ENCODE measurements at regions not wholly inside any gene's neighbourhood (a gene's known extent, or its start where the extent isn't known, plus 50 kb on each side); places are given as distances from the start of the nearest gene placed in this dataset.

DNA sequence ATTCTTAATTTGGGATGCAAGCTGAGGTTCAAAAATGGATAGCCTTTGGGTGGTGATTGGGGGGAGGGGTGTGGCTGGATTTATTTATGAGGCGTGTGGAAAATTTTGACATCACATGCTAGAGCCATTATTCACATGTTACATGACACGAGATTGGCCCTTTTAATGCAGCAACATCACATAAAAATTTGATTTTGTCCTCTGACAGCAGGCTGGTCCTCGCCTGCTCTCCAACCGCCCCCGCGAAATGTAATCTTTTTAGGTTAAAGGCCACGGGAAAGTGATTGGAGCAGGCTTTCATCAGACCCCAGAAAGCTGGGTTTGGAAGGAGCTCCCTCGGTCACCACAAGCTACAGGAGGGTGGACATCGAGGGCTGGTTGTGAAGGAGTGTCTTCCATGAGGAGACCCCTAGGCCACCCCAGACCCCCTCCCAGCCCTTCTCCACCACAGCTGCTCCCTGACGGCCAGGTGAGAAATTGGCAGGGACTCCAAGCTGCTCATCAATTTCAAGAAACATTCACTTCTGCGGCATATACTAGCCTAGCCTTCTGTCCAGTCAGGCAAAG is 502.7 kb upstream of the PSMD7 start:
- intact Hi-C loops (cut with DNase I) = no loop called here
- Histone ChIP-seq H3K36me3 (ENCODE audit: control insufficient read depth in 1 of 2, insufficient read depth in 2 of 2, low read length in 1 of 2) (no peaks in the 10 kb centered on the region), H3K27ac (ENCODE audit: low read depth in 1 of 2, low read length in 2 of 2) (no peak overlapping the region), H3K4me1 (ENCODE audit: control insufficient read depth in 1 of 2, insufficient read depth in 2 of 2, low read length in 2 of 2) (peaks cover 7 to 10% of the 10 kb centered on the region in 2 donors), H3K4me3 (ENCODE audit: low read length in 2 of 2) (no peak overlapping the region), H3K9me3 (ENCODE audit: control insufficient read depth, low read length) (no peaks in the 10 kb centered on the region), H3K27me3 (ENCODE audit: control insufficient read depth in 1 of 2, insufficient read depth in 2 of 2, low read length in 1 of 2) (no peaks in the 10 kb centered on the region)
- WGBS, 2 donors = 59 to 69% methylated on average over 11 of the region's 11 CpGs
- ATAC-seq (ENCODE audit: low FRiP score) (no peak), DNase-seq (no peak)

DNA sequence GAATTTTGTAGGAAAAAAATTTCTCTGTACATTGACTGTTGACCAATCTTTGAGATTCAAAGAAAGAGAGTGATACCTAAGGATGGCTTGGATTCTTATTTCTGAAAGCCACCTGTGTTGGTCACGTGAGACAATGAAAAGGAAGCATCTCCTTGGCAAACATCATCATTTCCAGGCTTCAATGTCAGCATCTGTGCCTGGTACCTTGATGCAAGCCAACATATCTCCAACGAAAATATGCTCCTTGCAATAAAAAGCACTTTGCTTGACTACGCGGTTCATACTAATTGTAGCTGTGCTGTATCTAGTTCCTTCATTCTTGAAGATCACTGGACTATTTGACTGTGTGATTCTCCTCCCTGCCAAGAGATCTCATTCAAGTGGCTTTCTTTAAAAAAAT is 503.4 kb upstream of the PSMD7 start:
- intact Hi-C loops (cut with DNase I) = no loop called here
- WGBS, 2 donors = 16 to 22% methylated on average over 4 of the region's 4 CpGs
- no peak overlapping the region for H3K27ac ChIP-seq (ENCODE audit: low read depth in 1 of 2, low read length in 2 of 2)

DNA sequence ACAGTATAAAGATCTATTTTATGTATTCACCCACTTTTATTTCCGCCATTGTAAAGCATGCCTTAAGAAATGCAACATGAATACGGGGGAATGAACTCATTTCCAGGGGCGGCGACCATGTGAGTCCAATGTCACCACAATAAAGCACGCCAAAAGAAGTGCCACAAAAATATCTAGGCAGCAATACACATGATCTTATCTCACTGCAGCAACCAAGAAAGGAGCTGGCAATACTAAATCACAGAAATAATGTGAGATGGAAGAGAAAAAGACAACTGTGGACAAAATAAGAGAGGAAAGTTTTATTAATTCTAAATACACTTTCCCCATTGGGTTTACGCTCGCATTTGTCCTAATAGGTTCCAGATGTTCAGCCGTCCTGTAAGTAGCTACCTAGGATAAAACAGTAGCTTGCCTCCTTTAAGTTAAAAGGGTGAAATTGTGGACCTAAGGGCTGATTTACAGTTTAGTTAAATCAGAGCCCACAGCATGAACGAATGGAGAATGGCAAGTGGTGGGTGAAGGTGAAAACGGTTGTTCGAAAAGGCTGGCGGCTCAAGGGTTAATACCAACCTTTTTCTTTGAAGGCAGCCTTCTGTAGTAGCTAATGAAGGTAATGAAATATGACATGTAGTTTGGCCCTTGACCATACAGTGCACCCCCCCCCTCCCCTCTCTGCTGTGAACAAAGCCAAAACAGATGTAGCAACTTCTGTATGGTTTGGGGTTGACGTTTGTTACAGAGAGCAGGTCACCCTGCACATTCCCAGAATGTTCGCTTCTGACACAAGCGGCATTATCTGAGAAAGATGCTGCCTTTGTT is 504.2 kb upstream of the PSMD7 start:
- no peak overlapping the region for H3K4me3 ChIP-seq (ENCODE audit: low read length in 2 of 2)
- H3K4me1 ChIP-seq (ENCODE audit: control insufficient read depth in 1 of 2, insufficient read depth in 2 of 2, low read length in 2 of 2) = peaks cover 7 to 10% of the 10 kb centered on the region in 2 donors
- WGBS, 2 donors = 70 to 75% methylated on average over 15 of the region's 15 CpGs
- intact Hi-C loops (cut with DNase I) = no loop called here
- H3K36me3 ChIP-seq (ENCODE audit: control insufficient read depth in 1 of 2, insufficient read depth in 2 of 2, low read length in 1 of 2) = no peaks in the 10 kb centered on the region
- ATAC-seq (ENCODE audit: low FRiP score) = no peak
- no peak overlapping the region for H3K27ac ChIP-seq (ENCODE audit: low read depth in 1 of 2, low read length in 2 of 2)
- no peaks in the 10 kb centered on the region for H3K27me3 ChIP-seq (ENCODE audit: control insufficient read depth in 1 of 2, insufficient read depth in 2 of 2, low read length in 1 of 2)
- no peaks in the 10 kb centered on the region for H3K9me3 ChIP-seq (ENCODE audit: control insufficient read depth, low read length)
- DNase-seq = no peak

More for the DNA sequence above, 503.4 kb upstream of the PSMD7 start:
- no peak overlapping the region for H3K4me3 ChIP-seq (ENCODE audit: low read length in 2 of 2)
- no peaks in the 10 kb centered on the region for H3K36me3 ChIP-seq (ENCODE audit: control insufficient read depth in 1 of 2, insufficient read depth in 2 of 2, low read length in 1 of 2)
- no peak for ATAC-seq (ENCODE audit: low FRiP score)
- no peaks in the 10 kb centered on the region for H3K27me3 ChIP-seq (ENCODE audit: control insufficient read depth in 1 of 2, insufficient read depth in 2 of 2, low read length in 1 of 2)
- peaks cover 7 to 10% of the 10 kb centered on the region in 2 donors for H3K4me1 ChIP-seq (ENCODE audit: control insufficient read depth in 1 of 2, insufficient read depth in 2 of 2, low read length in 2 of 2)
- no peaks in the 10 kb centered on the region for H3K9me3 ChIP-seq (ENCODE audit: control insufficient read depth, low read length)
- no peak for DNase-seq

DNA sequence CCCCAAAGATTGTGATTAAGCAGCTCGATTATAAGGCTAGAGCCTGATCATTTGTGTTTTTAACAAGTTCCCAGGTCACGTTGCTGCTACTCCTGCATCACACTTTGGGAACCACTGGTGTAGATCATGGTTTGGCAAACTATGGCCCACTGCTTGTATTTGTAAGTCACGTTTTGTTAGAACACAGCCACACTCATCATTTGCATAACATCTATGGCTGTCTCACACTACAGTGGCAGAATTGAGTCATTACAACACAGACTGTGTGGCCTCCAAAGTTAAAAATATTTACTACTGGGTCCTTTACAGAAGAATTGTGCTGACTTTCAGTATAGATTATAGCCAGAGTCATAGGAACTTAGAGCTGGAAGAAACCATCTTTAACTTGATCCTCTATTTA is 515.3 kb upstream of the PSMD7 start:
- Histone ChIP-seq H3K27me3 (ENCODE audit: control insufficient read depth in 1 of 2, insufficient read depth in 2 of 2, low read length in 1 of 2) (no peaks in the 10 kb centered on the region), H3K9me3 (ENCODE audit: control insufficient read depth, low read length) (no peaks in the 10 kb centered on the region), H3K36me3 (ENCODE audit: control insufficient read depth in 1 of 2, insufficient read depth in 2 of 2, low read length in 1 of 2) (no peaks in the 10 kb centered on the region), H3K27ac (ENCODE audit: low read depth in 1 of 2, low read length in 2 of 2) (no peak overlapping the region), H3K4me1 (ENCODE audit: control insufficient read depth in 1 of 2, insufficient read depth in 2 of 2, low read length in 2 of 2) (peaks cover 0 to 8% of the 10 kb centered on the region in 2 donors), H3K4me3 (ENCODE audit: low read length in 2 of 2) (no peak overlapping the region)
- DNase-seq = no peak
- WGBS, 2 donors = 75 to 80% methylated on average over 3 of the region's 3 CpGs
- intact Hi-C loops (cut with DNase I) = no loop called here
- ATAC-seq (ENCODE audit: low FRiP score) = no peak

DNA sequence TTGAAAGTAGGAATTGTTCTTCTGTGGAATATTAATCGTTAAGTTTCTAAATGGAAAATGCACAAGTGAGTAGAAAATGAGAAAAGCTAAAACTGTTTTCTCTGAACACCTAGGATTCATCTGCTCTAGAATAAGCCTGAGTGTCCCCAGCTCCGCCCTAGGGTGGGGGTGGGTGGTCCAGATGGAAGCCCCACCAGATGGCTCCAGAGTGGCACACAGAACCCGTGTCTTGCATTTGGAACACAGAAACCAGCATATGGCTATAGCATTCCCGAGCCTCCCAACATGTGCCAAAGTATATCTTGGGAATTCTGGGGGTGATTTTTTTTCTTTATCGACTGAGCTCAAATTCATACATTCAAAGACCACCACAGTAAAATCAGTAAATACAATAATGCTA is 517.7 kb upstream of the PSMD7 start:
- H3K27ac ChIP-seq (ENCODE audit: low read depth in 1 of 2, low read length in 2 of 2) = no peak overlapping the region
- no peaks in the 10 kb centered on the region for H3K27me3 ChIP-seq (ENCODE audit: control insufficient read depth in 1 of 2, insufficient read depth in 2 of 2, low read length in 1 of 2)
- ATAC-seq (ENCODE audit: low FRiP score) (no peak), DNase-seq (no peak)
- H3K4me3 ChIP-seq (ENCODE audit: low read length in 2 of 2) = no peak overlapping the region
- intact Hi-C loops (cut with DNase I) = no loop called here
- no peaks in the 10 kb centered on the region for H3K36me3 ChIP-seq (ENCODE audit: control insufficient read depth in 1 of 2, insufficient read depth in 2 of 2, low read length in 1 of 2)
- WGBS, 2 donors = 45 to 47% methylated on average over 5 of the region's 5 CpGs
- H3K9me3 ChIP-seq (ENCODE audit: control insufficient read depth, low read length) = no peaks in the 10 kb centered on the region
- peaks cover 0 to 17% of the 10 kb centered on the region in 2 donors for H3K4me1 ChIP-seq (ENCODE audit: control insufficient read depth in 1 of 2, insufficient read depth in 2 of 2, low read length in 2 of 2)

DNA sequence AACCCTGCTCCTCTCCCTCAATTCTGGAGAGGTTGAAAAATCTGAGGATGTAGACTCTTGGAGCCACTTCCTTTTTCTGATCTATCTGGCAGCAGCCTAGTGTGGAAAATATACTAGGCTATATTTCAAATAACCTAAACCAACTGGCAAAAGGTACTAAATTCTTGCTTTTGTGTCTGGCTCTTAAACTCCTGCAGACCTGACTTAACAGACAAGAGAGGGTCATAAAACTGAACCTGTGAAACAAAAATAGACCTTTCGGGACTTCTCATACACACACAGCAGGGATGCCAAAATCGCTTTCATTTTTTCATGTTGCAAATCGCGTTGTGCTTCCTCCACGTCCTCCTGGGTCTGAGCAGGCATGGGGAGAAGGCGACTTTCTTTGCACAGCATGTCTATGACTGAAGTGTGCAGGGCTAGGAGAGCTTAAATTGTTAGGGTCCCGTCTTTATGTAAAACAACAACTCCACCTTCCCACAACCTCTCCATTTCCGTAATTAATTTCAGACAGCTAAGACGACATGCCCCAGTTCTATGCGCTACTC is 520.7 kb upstream of the PSMD7 start:
- Histone ChIP-seq H3K36me3 (ENCODE audit: control insufficient read depth in 1 of 2, insufficient read depth in 2 of 2, low read length in 1 of 2) (no peaks in the 10 kb centered on the region), H3K4me3 (ENCODE audit: low read length in 2 of 2) (peak overlapping the region; percentile 41 to 58), H3K9me3 (ENCODE audit: control insufficient read depth, low read length) (no peaks in the 10 kb centered on the region), H3K27ac (ENCODE audit: low read depth in 1 of 2, low read length in 2 of 2) (peak overlapping the region in 1 of 2 donors; percentile 23), H3K4me1 (ENCODE audit: control insufficient read depth in 1 of 2, insufficient read depth in 2 of 2, low read length in 2 of 2) (peaks cover 4 to 30% of the 10 kb centered on the region in 2 donors), H3K27me3 (ENCODE audit: control insufficient read depth in 1 of 2, insufficient read depth in 2 of 2, low read length in 1 of 2) (no peaks in the 10 kb centered on the region)
- 6 to 8% methylated on average over 10 of the region's 10 CpGs for WGBS, 2 donors
- intact Hi-C loops (cut with DNase I) = no loop called here
- DNase-seq (no peak), ATAC-seq (ENCODE audit: low FRiP score) (no peak)

DNA sequence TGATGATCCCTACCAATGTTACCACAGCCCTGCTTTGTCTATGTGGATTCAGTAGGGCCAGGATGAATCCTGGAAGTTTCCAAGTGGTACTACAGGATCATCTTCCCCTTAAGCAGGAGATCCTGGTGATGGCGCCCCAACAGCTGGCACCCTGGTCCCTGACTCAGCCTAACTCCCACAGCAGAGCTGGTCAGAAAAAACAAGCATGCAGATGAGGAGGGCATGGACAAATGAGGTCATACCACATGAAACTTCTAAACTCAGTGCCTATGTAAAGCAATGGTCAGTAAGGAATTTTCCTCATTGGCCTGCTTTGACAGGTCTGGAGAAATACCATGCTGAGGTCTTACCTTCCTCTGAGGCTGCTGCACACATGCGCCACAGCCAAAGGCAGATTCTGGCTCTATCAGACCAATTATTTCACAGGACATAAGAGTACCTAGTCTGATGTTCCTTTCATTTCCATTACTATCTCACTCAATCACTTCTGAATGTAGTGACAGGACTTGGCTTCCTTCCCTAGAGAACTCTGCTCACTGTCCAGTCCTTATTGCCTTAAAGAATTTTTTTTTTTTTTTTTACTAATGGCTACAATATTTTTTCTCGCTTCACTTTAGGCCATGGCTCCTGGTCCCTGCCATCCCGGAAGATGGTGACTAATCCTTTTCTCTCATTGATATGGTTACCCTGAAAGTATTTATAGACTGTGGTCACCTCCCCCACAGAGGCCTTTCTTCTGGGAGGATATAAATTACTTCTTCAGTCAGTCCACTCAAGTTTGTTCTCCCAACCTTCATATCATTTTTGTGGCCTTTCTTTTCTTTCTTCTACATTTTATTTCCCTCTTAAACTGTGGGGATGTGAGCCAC is 525.2 kb upstream of the PSMD7 start:
- intact Hi-C loops (cut with DNase I) = no loop called here
- Histone ChIP-seq H3K4me1 (ENCODE audit: control insufficient read depth in 1 of 2, insufficient read depth in 2 of 2, low read length in 2 of 2) (peaks cover 11 to 33% of the 10 kb centered on the region in 2 donors), H3K36me3 (ENCODE audit: control insufficient read depth in 1 of 2, insufficient read depth in 2 of 2, low read length in 1 of 2) (no peaks in the 10 kb centered on the region), H3K27ac (ENCODE audit: low read depth in 1 of 2, low read length in 2 of 2) (peak overlapping the region; percentile 72 to 83), H3K27me3 (ENCODE audit: control insufficient read depth in 1 of 2, insufficient read depth in 2 of 2, low read length in 1 of 2) (no peaks in the 10 kb centered on the region), H3K4me3 (ENCODE audit: low read length in 2 of 2) (no peak overlapping the region), H3K9me3 (ENCODE audit: control insufficient read depth, low read length) (no peaks in the 10 kb centered on the region)
- DNase-seq (no peak), ATAC-seq (ENCODE audit: low FRiP score) (no peak)
- 32 to 33% methylated on average over 4 of the region's 4 CpGs for WGBS, 2 donors

DNA sequence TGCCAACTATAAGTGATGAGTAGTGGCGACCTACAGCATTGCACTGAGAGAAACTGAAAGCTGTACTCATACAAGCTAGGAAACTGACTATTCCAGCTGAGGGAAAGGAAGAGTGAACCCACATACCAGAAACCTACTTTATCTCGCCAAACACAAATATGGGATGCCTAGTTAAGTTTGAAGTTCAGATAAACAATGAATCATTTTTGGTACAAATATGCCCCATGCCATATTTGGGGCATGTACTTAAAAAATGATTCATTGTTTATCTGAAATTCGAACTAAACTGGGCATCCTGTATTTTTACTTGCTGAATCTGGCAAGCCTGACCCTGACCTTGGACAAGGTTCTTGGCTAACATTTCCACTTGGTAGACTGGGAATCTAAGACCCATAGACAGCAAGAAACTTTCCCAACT is 527.8 kb upstream of the PSMD7 start:
- intact Hi-C loops (cut with DNase I) = no loop called here
- peak in 1 of 2 donors; percentile 68 for DNase-seq
- peak; percentile 58 for ATAC-seq (ENCODE audit: low FRiP score)
- Histone ChIP-seq H3K4me3 (ENCODE audit: low read length in 2 of 2) (no peak overlapping the region), H3K27ac (ENCODE audit: low read depth in 1 of 2, low read length in 2 of 2) (no peak overlapping the region), H3K4me1 (ENCODE audit: control insufficient read depth in 1 of 2, insufficient read depth in 2 of 2, low read length in 2 of 2) (peaks cover 12 to 39% of the 10 kb centered on the region in 2 donors), H3K27me3 (ENCODE audit: control insufficient read depth in 1 of 2, insufficient read depth in 2 of 2, low read length in 1 of 2) (no peaks in the 10 kb centered on the region), H3K36me3 (ENCODE audit: control insufficient read depth in 1 of 2, insufficient read depth in 2 of 2, low read length in 1 of 2) (no peaks in the 10 kb centered on the region), H3K9me3 (ENCODE audit: control insufficient read depth, low read length) (no peaks in the 10 kb centered on the region)
- WGBS, 2 donors = 4% methylated on average over 3 of the region's 3 CpGs

Data from aorta (tissue), 5 donors.